ENCODE measurements at regions not wholly inside any gene's neighbourhood (a gene's known extent, or its start where the extent isn't known, plus 50 kb on each side); places are given as distances from the start of the nearest gene placed in this dataset.
"Not testable (repeated sequence)": the region's sequence is repeated elsewhere in the genome, so short reads cannot be mapped to it uniquely, and the experiment has no call there.

DNA sequence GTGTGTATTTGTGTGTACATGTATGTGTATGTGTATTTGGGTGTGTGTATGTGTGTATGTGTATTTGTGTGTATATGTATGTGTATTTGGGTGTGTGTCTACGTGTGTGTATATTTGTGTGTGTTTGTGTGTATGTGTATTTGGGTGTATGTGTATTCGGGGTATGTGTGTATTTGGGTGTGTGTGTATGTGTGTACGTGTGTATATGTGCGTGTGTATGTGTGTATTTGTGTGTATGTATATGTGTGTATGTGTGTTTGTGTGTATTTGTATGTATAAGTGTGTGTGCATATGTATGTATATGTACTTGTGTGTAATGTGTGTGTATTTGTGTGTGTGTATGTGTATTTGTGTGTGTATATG is 62.0 kb downstream of the HAPSTR1 start:
- H3K4me3 ChIP-seq (ENCODE audit: low read depth, low read length): no peak overlapping the region
- no peak for DNase-seq (ENCODE audit: low read depth)
- TF ChIP-seq, protein P1, sequence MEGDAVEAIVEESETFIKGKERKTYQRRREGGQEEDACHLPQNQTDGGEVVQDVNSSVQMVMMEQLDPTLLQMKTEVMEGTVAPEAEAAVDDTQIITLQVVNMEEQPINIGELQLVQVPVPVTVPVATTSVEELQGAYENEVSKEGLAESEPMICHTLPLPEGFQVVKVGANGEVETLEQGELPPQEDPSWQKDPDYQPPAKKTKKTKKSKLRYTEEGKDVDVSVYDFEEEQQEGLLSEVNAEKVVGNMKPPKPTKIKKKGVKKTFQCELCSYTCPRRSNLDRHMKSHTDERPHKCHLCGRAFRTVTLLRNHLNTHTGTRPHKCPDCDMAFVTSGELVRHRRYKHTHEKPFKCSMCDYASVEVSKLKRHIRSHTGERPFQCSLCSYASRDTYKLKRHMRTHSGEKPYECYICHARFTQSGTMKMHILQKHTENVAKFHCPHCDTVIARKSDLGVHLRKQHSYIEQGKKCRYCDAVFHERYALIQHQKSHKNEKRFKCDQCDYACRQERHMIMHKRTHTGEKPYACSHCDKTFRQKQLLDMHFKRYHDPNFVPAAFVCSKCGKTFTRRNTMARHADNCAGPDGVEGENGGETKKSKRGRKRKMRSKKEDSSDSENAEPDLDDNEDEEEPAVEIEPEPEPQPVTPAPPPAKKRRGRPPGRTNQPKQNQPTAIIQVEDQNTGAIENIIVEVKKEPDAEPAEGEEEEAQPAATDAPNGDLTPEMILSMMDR (IDR thresholded peaks at IDR 0.05; ENCODE audit: control insufficient read depth, extremely low read depth, insufficient read depth): no peak

DNA sequence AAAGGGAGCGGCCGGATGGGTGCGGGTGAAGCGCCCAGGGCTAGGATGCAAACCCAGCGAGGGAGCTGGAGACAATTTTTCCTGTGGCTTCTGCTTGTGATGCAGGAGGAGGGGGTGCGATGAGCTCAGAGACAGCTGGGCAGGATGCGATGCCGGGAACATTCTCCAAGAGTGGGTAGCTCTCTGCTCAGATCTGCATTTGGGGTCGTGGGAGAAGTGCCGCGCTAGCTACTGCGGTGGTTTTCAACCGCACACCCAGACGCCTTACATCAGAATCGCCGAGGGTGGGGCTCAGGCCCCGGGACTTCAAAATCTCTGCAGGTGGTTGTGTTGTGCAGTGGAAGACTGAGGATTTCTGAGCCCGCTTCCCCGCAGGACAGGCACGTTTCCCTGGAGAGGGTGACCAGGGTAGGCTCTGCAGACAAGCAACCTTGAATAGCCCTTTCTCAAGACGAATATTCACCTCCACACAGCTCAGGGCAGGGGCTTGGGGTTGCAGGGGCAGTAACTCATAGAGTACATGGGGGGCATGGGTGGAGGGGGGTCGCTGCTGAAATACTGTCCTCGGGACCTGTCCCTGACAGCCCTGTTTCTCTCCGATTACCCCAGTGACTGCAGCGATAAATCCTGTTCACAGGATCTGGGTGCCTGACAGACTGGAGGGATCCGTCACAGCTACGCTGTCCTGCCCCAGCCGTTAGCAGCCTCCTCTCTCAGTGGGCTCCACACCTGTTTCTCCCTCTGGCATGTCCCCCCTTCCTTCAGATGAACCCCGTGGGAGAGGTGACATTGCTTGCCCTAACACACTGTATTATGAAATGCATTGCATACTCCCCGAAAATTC is 63.3 kb downstream of the HAPSTR1 start:
- no peak overlapping the region for H3K4me3 ChIP-seq (ENCODE audit: low read depth, low read length)
- TF ChIP-seq, protein P1 (IDR thresholded peaks at IDR 0.05; ENCODE audit: control insufficient read depth, extremely low read depth, insufficient read depth): no peak

DNA sequence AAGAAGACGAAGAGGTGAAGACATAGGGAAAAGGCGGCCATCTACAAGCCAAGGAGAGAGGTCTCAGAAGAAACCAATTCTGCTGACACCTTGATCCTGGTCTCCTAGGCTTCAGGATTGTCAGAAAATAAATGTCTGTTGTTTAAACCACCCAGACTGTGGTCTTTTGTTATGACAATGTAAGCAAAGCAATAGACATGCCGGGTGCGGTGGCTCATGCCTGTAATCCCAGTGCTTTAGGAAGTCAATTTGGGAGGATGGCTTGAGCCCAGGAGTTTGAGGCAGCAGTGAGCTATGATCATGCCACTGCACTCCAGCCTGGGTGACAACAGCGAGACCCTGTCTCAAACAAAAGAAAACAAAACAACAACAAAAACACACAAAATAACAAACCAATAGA is 64.4 kb downstream of the HAPSTR1 start:
- no peak for DNase-seq (ENCODE audit: low read depth)
- TF ChIP-seq, protein P1 (IDR thresholded peaks at IDR 0.05; ENCODE audit: control insufficient read depth, extremely low read depth, insufficient read depth): no peak
- H3K4me3 ChIP-seq (ENCODE audit: low read depth, low read length): no peak overlapping the region

More for the DNA sequence above, 63.3 kb downstream of the HAPSTR1 start:
- DNase-seq (ENCODE audit: low read depth): no peak

DNA sequence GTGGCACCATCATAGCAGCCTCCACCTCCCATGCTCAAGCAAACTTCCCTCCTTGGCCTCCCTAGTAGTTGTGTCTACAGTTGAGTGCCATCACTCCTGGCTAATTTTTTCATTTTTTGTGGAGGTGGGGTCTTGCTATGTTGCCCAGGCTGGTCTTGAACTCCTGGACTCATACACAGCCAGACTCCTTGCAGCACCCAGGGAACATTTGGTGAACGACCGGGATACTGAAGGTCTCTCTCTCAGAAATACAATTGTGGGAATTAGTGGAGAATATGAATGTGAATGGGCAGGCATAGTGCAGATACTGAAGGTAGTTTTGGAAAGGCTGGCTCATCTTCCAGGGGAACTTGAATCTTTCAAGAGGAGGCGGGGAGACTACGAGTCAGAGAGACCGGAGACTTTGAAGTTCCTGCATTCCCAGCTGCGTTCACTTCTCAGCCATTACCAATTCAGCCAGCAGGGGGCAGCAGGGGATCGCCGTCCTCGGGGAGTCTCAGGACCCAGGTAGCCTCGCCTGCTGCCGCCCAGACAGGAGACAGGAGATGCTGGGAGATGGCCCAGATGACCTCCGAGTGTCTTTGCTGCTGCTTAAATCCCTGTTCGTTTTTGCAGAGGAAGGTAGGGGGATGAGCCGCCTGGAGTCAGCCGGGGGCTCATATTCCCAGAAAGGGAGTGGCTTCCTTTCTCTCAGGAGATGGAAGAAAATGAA is 68.6 kb downstream of the HAPSTR1 start:
- no peak for DNase-seq (ENCODE audit: low read depth)
- H3K4me3 ChIP-seq (ENCODE audit: low read depth, low read length): no peak overlapping the region
- TF ChIP-seq, protein P1 (IDR thresholded peaks at IDR 0.05; ENCODE audit: control insufficient read depth, extremely low read depth, insufficient read depth): peak; percentile 78

DNA sequence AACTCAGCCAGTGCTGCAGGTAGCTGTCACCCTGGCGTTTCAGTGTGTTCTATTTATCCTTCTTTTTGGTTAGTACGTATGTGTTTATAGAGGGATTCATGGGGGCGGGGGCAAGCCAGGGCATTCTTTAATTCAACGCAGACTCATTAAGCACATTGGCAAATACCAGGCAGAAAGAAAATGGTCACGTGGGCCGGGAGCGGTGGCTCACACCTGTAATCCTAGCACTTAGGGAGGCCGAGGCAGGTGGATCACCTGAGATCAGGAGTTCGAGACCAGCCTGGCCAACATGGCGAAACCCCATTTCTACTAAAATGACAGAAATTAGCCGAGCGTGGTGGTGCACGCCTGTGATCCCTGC is 69.1 kb downstream of the HAPSTR1 start:
- no peak for DNase-seq (ENCODE audit: low read depth)
- no peak overlapping the region for H3K4me3 ChIP-seq (ENCODE audit: low read depth, low read length)
- TF ChIP-seq, protein P1 (IDR thresholded peaks at IDR 0.05; ENCODE audit: control insufficient read depth, extremely low read depth, insufficient read depth): no peak

DNA sequence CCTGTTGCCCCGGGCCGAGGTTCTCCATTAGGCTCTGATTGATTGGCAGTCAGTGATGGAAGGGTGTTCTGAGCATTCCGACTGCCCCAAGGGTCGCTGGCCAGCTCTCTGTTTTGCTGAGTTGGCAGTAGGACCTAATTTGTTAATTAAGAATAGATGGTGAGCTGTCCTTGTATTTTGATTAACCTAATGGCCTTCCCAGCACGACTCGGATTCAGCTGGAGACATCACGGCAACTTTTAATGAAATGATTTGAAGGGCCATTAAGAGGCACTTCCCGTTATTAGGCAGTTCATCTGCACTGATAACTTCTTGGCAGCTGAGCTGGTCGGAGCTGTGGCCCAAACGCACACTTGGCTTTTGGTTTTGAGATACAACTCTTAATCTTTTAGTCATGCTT is 74.2 kb downstream of the HAPSTR1 start:
- DNase-seq (ENCODE audit: low read depth): no peak
- H3K4me3 ChIP-seq (ENCODE audit: low read depth, low read length): no peak overlapping the region
- TF ChIP-seq, protein P1 (IDR thresholded peaks at IDR 0.05; ENCODE audit: control insufficient read depth, extremely low read depth, insufficient read depth): no peak

DNA sequence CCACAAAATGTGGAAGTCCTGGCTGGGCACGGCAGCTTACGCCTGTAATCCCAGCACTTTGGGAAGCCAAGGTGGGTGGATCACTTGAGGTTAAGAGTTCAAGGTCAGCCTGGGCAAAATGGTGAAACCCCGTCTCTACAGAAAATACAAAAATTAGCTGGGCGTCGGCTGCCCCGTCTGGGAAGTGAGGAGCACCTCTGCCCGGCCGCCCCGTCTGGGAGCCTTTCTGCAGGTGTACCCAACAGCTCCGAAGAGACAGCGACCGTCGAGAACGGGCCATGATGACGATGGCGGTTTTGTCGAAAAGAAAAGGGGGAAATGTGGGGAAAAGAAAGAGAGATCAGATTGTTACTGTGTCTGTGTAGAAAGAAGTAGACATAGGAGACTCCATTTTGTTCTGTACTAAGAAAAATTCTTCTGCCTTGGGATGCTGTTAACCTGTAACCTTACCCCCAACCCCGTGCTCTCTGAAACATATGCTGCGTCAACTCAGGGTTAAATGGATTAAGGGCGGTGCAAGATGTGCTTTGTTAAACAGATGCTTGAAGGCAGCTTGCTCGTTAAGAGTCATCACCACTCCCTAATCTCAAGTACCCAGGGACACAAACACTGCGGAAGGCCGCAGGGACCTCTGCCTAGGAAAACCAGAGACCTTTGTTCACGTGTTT is 75.0 kb downstream of the HAPSTR1 start:
- DNase-seq (ENCODE audit: low read depth); H3K4me3 ChIP-seq (ENCODE audit: low read depth, low read length): not testable (repeated sequence)

Data from LNCaP clone FGC (cell line).